GM19438 (cell line): ENCODE measurements at regions not wholly inside any gene's neighbourhood (a gene's known extent, or its start where the extent isn't known, plus 50 kb on each side); places are given as distances from the start of the nearest gene placed in this dataset.
"Not testable (repeated sequence)": the region's sequence is repeated elsewhere in the genome, so short reads cannot be mapped to it uniquely, and the experiment has no call there.

Source experiments
- ATAC-seq: cut with Tn5 transposase; IDR thresholded peaks from one replicate; pipeline ENCODE4 v1.9.1; 2021; ENCODE audit warnings: low read depth; ENCODE audit not compliant: unreplicated experiment

DNA sequence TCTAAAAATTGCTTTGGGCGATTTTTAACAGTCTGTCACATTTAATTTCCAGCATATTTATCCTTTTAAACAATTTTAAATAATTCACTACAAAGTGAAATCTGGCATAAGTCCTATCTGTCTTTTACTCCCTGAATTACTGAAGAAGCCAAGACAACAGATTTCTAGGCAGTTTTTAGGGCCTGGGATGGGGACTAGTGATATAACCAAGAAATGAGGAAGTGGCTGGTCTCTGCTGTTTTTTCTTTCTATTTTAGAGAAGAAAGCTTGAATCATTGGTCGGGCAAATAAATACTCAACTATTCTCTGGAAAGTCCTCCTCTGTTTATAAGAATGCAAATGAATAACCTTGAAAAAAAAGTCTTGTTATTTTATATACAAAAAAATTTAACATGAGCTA lies 79.7 kb upstream of the SSBP2 start:
- ATAC-seq, result peak; percentile 58

DNA sequence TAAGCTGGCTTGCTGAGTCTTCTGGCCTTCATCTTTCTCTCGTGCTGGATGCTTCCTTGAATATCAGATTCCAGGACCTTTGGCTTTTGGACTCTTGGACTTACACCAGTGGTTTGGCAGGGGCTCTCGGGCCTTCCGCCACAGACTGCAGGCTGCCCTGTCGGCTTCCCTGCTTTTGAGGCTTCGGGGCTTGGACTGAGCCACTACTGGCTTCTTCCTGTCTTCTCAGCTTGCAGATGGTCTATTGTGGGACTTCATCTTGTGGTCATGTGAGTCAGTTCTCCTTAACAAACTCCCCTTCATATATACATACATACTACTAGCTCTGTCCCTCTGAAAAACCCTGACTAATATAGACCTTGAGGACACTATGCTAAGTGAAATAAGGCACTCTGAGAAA lies 78.3 kb upstream of the SSBP2 start:
- no peak for ATAC-seq

DNA sequence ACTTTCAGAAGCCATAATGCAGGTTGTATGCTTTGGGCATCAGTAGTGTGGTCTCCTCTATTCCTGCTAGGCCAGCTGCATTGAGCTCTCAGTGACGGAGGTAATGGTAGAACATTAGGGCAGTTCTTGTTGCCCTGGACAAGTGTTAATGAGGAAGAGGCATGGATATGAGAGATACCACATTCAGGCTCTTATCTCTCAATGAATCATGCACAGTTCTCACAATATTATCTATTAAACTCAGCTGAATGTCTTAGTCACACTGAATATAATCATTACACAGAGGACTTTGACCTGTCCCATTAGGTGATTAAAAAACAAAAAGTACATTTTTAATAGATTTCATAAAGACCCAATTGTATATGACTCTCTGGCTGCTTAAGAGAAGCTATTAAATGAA lies 76.6 kb upstream of the SSBP2 start:
- no peak for ATAC-seq

- ATAC-seq, result no peak
Measured at GRCh38 chr5:81826128-81826527, 75.2 kb upstream of the SSBP2 start.

GRCh38 chr5:81825237-81825636 lies 74.3 kb upstream of the SSBP2 start:
- ATAC-seq, result no peak

DNA sequence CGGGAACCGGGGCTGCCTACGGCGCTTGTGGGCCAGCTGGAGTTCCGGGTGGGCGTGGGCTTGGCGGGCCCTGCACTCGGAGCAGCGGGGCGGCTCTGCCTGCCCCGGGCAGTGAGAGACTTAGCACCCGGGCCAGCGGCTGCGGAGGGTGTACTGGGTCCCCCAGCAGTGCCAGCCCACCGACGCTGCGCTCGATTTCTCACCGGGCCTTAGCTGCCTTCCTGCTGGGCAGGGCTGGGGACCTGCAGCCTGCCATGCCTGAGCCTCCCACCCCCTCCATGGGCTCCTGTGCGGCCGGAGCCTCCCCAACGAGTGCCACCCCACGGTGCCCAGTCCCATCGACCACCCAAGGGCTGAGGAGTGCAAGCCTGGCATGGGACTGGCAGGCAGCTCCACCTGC lies 72.8 kb upstream of the SSBP2 start:
- not testable (repeated sequence) for ATAC-seq

DNA sequence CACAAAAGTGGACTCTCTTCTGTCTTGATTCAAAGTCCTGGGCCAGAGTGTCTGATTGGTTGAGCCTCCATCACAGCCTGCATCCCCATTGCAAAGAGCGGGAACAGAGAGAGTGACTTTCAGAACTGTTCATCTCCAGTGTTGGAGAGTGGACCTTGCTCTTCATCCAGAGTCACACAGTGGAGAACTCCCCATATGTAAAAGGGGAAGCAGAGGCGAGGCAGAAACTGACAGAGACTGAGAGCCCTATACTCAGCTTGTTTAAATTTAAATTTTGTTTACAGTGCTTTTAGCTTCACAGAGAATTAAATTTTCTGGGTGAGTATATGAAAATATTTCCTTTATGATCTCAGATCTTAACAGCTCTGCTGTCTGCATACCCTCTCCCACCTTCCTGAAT lies 70.0 kb upstream of the SSBP2 start:
- no peak for ATAC-seq

DNA sequence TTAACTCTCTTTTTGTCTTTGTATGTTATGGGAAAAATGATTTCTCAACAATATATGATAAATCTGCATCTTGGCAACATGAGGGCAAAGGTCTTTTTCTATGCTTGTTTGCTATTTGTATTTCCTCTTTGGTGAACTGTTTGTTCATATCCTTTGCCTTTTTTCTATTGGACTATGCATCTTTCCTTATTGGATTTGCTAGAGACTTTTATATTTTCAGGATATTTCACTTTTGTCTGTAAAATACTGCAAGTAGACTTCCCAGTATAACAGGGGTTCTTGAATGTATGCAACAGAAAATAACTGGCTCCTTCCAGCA lies 69.4 kb upstream of the SSBP2 start:
- no peak for ATAC-seq

GRCh38 chr5:81819556-81820317 lies 68.8 kb upstream of the SSBP2 start:
- no peak for ATAC-seq

DNA sequence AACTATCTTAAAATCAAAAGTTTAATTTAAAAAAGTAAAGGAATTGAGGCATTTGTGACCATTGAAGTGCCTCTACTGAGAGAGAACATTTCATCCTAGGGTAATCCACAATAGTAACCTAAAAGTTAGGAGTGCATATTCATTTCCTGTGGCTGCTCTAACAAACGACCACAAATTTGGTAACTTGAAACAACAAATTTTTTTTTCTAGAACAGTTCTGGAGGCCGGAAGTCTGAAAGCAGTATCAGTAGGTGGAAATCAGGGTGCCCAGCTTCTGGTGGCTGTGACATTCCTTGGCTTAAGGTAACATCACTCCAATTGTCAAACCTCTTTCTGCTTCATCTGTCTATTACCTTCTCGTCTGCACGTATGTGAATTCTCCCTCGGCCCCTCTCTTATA lies 67.1 kb upstream of the SSBP2 start:
- no peak for ATAC-seq

DNA sequence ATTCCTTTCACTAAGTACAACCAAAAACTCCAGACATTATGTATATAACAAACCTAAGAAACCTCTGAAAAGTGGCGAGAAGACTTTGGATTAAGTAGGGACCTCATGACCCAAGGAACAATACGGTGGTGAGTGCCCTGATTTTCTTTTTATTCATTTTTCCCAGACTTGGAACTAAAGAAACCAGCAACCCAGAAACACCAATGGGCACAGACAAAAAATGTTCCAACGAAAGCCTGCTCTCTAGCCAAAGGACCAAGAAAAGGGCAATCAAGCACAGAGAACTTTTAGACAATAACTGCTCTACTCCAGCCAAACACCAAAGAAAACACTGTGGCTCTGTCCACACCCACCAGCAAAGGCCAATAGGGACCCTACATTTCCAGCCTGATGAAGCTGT lies 66.2 kb upstream of the SSBP2 start:
- ATAC-seq, result no peak

DNA sequence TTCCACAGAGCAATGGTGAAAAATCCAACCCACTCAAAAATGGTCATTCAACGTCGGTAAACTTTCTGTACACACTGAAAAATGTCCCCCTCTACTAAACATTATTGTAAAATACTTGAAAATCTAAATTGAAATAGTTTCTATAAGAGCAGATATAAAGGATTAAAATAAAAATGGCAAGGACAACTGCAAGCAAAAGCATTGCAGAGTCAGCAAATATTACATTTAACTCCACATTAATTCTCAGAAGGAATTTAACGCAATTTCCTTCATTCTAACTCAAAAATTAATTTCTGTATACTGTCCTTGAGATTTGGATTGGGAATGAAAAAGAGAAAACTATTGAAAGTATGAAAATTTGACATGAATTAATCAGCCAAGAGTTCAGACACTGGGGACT lies 64.4 kb upstream of the SSBP2 start:
- ATAC-seq, result no peak

DNA sequence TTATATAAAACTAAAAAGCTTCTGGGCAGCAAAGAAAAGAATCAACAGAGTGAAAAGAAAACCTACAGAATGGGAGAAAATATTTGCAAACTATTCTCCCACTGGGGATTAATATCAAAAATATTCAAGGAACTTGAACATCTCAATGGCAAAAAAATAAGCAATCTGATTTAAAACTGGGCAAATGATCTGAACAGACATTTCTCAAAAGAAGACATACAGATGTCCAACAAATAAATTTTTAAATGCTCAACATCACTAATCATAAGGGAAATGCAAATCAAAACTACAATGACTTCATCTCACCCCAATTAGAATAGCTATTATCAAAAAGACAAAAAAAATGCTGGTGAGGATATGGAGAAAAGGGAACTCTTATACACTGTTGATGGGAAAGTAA lies 57.2 kb upstream of the SSBP2 start:
- ATAC-seq, result no peak

DNA sequence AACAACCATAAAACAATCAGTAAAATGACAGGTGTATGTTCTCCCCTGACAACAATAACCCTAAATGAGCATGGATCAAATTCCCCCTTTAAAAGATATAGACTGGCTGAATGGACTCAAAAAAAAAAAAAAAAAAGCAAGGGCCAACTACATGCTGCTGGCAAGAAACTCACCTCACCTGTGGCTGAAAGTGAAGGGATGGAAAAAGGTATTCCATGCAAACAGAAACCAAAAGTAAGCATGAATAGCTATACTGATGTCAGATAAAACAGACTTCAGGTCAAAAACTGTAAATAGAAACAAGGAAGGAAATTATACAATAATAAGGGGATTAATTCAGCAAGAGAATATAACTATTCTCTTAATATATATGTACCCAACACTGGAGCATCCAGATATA lies 54.2 kb upstream of the SSBP2 start:
- ATAC-seq, result no peak

GRCh38 chr5:81803812-81804211 lies 52.9 kb upstream of the SSBP2 start:
- no peak for ATAC-seq

GRCh38 chr5:81802625-81803024 lies 51.7 kb upstream of the SSBP2 start:
- ATAC-seq, result no peak

GRCh38 chr5:81802020-81802419 lies 51.1 kb upstream of the SSBP2 start:
- no peak for ATAC-seq

DNA sequence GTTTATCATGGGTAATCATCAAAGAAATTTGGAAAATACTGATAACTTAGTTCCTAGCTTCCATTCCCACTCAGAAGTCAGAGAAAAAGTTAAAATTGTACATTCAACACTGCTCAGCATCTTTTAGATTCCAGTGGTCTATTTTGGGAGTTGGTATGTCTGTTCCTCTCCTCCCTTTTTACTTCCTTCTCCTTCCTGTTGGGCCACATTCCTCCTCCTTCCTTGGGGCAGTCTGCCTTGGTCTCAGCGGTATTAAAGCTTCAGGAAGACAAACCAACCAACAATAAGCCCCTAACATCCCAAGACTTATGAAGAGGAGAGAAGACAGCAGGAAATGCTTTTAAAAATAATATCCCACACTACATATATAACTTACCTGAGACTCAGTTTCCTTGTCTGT lies 49.9 kb upstream of the SSBP2 start:
- no peak for ATAC-seq
